ENCODE measurements at regions not wholly inside any gene's neighbourhood (a gene's known extent, or its start where the extent isn't known, plus 50 kb on each side); places are given as distances from the start of the nearest gene placed in this dataset.

GRCh38 chr5:13412040-13412595 lies 532.4 kb downstream of the DNAH5 start:
- no peaks in the 10 kb centered on the region for H3K79me2 ChIP-seq (ENCODE audit: insufficient read depth, low read length)
- ATAC-seq (no peak), DNase-seq (ENCODE audit: low read depth, low spot score) (no peak)
- peaks cover 0 to 11% of the 10 kb centered on the region in 2 experiments; a peak in 2 of 4 replicates for H3K9me3 ChIP-seq (ENCODE audit: control insufficient read depth in 1 of 2, insufficient read depth in 1 of 2, low read depth in 1 of 2, low read length in 2 of 2)
- ChIA-PET POLR2A (no interaction called here), RAD21 (ENCODE audit: low non-redundant PET in 1 of 2, low total read pairs in 2 of 2, uncharacterized antibody in 2 of 2, unreplicated experiment in 2 of 2) (no interaction called here), CTCF (no interaction called here)
- no TSS peak for BruUV-seq (replicated peaks)
- no peaks in the 10 kb centered on the region for H3K27me3 ChIP-seq (ENCODE audit: insufficient read depth, low read length)
- no peak overlapping the region for H3K9ac ChIP-seq (ENCODE audit: low read length)
- TF ChIP-seq EZH2phosphoT487 (IDR thresholded peaks at IDR 0.05; ENCODE audit: borderline replicate concordance) (no peak), ZNF274 (IDR thresholded peaks at IDR 0.05; ENCODE audit: low read depth, low read length) (no peak), ZBTB33 (IDR thresholded peaks at IDR 0.05; ENCODE audit: extremely low read depth, insufficient replicate concordance, low read length) (no peak), EZH2 (IDR thresholded peaks at IDR 0.05) (no peak), FOSL1 (IDR thresholded peaks at IDR 0.05; ENCODE audit: low read depth) (no peak), YY1 (IDR thresholded peaks at IDR 0.05; ENCODE audit: extremely low read depth, insufficient replicate concordance, low read depth, low read length) (no peak), CBX3 (IDR thresholded peaks at IDR 0.05; ENCODE audit: low read depth) (no peak), POLR2AphosphoS5 (IDR thresholded peaks at IDR 0.05; ENCODE audit: low read depth, low read length) (no peak), JUND (IDR thresholded peaks at IDR 0.05) (no peak), ATF3 (IDR thresholded peaks at IDR 0.05) (no peak), ZFX (IDR thresholded peaks at IDR 0.05) (no peak), ELF1 (IDR thresholded peaks at IDR 0.05; ENCODE audit: borderline replicate concordance, low read depth) (no peak), MAX (IDR thresholded peaks at IDR 0.05) (no peak), POLR2A (IDR thresholded peaks at IDR 0.05; ENCODE audit: borderline replicate concordance, extremely low read depth, insufficient read depth, insufficient read length) (no peak), SP1 (IDR thresholded peaks at IDR 0.05; ENCODE audit: low read depth) (no peak), EGR1 (IDR thresholded peaks at IDR 0.05; ENCODE audit: low read depth) (no peak), RAD21 (IDR thresholded peaks at IDR 0.05; ENCODE audit: low read depth) (no peak), REST (IDR thresholded peaks at IDR 0.05; ENCODE audit: low read depth) (no peak), SIN3A (IDR thresholded peaks at IDR 0.05; ENCODE audit: low read depth) (no peak), CEBPB (IDR thresholded peaks at IDR 0.05; ENCODE audit: low read depth) (no peak)
- H3K4me2 ChIP-seq (ENCODE audit: low read length): no peak overlapping the region
- H3K4me3 ChIP-seq (replicated peaks in 1 of 2; ENCODE audit: low read depth in 1 of 2, low read length in 2 of 2): no peak overlapping the region
- no peaks in the 10 kb centered on the region for H3K36me3 ChIP-seq (ENCODE audit: control insufficient read depth in 1 of 2, insufficient read depth in 2 of 2, low read length in 2 of 2)
- no peak overlapping the region for H3K27ac ChIP-seq (ENCODE audit: low read depth, low read length)
- H2AFZ ChIP-seq (ENCODE audit: low read depth, low read length, poor library complexity, severe bottlenecking): no peak overlapping the region
- no peaks in the 10 kb centered on the region for H4K20me1 ChIP-seq (ENCODE audit: insufficient read depth)
- no peaks in the 10 kb centered on the region for H3K9me2 ChIP-seq (ENCODE audit: insufficient read depth)
- H3K4me1 ChIP-seq (ENCODE audit: control insufficient read depth in 1 of 2, insufficient read depth in 2 of 2, low read length in 2 of 2): no peaks in the 10 kb centered on the region
- intact Hi-C loops (cut with micrococcal nuclease): no loop called here

All from HCT116 (cell line).